ENCODE measurements at regions not wholly inside any gene's neighbourhood (a gene's known extent, or its start where the extent isn't known, plus 50 kb on each side); places are given as distances from the start of the nearest gene placed in this dataset.

DNA sequence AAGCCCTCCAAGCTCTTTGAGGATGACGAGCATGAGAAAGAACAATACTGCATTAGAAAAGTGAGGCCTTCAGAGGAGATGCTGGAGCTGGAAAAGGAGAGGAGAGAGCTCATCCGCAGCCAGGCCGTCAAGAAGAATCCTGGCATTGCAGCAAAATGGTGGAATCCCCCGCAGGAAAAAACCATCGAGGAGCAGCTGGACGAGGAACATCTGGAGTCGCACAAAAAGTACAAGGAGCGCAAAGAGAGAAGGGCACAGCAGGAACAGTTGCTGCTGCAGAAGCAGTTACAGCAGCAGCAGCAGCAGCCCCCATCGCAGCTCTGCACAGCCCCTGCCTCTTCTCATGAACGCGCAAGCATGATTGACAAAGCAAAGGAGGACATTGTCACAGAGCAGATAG is 71.2 kb downstream of the C9orf152 start:
- peak overlapping the region; percentile 68 for H3K27ac Mint-ChIP-seq
- H3K9me3 Mint-ChIP-seq: no peaks in the 10 kb centered on the region
- peaks cover 59% of the 10 kb centered on the region for H3K36me3 Mint-ChIP-seq (ENCODE audit: low read depth)
- TF ChIP-seq CTCF (IDR thresholded peaks at IDR 0.05): no peak
- DNase-seq: no peak
- peaks cover 13% of the 10 kb centered on the region for H3K27me3 Mint-ChIP-seq (ENCODE audit: low read depth, poor library complexity)
- H3K4me3 Mint-ChIP-seq: no peak overlapping the region
- H3K4me1 Mint-ChIP-seq: peaks cover 6% of the 10 kb centered on the region

- H3K36me3 Mint-ChIP-seq (ENCODE audit: low read depth): peaks cover 61% of the 10 kb centered on the region
Observed at GRCh38 chr9:110140276-110140675, 67.7 kb downstream of the C9orf152 start.

GRCh38 chr9:110141227-110141793 is 66.6 kb downstream of the C9orf152 start:
- Mint-ChIP-seq H3K4me1 (peaks cover 26% of the 10 kb centered on the region), H3K9me3 (no peaks in the 10 kb centered on the region), H3K4me3 (no peak overlapping the region), H3K36me3 (ENCODE audit: low read depth) (peaks cover 56% of the 10 kb centered on the region), H3K27me3 (ENCODE audit: low read depth, poor library complexity) (peaks cover 7% of the 10 kb centered on the region), H3K27ac (no peak overlapping the region)
- DNase-seq: no peak
- TF ChIP-seq CTCF (IDR thresholded peaks at IDR 0.05): no peak

More at GRCh38 chr9:110140276-110140675, 67.7 kb downstream of the C9orf152 start:
- H3K9me3 Mint-ChIP-seq: no peaks in the 10 kb centered on the region
- H3K4me3 Mint-ChIP-seq: no peak overlapping the region
- peaks cover 26% of the 10 kb centered on the region for H3K4me1 Mint-ChIP-seq
- no peak for TF ChIP-seq CTCF (IDR thresholded peaks at IDR 0.05)
- H3K27ac Mint-ChIP-seq: no peak overlapping the region
- H3K27me3 Mint-ChIP-seq (ENCODE audit: low read depth, poor library complexity): peaks cover 7% of the 10 kb centered on the region
- no peak for DNase-seq

GRCh38 chr9:110142253-110142652 is 65.7 kb downstream of the C9orf152 start:
- DNase-seq: no peak
- H3K27ac Mint-ChIP-seq: peak overlapping the region; percentile 13
- H3K36me3 Mint-ChIP-seq (ENCODE audit: low read depth): peaks cover 47% of the 10 kb centered on the region
- no peaks in the 10 kb centered on the region for H3K9me3 Mint-ChIP-seq
- peaks cover 2% of the 10 kb centered on the region for H3K27me3 Mint-ChIP-seq (ENCODE audit: low read depth, poor library complexity)
- no peak overlapping the region for H3K4me3 Mint-ChIP-seq
- no peak for TF ChIP-seq CTCF (IDR thresholded peaks at IDR 0.05)
- H3K4me1 Mint-ChIP-seq: peaks cover 26% of the 10 kb centered on the region

DNA sequence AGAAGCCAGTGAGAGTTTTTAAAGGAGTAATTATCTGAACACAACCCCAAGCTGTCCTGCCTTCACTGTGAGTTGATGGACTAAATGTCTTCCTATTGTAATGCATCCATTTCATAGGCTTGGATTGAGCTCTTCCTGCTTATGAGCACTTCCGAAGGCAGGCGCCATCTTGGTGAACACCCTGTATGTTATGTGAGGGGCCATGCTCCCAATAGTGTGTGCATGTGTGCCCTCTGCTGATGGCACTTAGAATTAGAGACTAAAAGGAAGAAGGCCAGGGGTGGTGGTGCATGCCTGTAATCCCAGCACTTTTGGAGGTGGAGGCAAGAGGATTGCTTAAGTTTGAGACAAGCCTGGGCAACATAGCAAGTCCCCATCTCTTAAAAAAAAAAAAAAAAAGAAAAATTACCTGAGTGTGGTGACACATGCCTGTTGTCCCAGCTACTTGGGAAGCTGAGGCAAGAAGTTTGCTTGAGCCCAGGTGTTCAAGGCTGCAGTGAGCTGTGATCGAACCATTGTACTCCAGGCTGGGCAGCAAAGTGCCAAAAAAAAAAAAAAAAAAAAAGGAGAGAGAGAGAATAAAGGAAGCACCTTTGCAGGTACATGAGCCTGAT is 65.0 kb downstream of the C9orf152 start:
- peaks cover 33% of the 10 kb centered on the region for H3K4me1 Mint-ChIP-seq
- no peaks in the 10 kb centered on the region for H3K9me3 Mint-ChIP-seq
- no peak overlapping the region for H3K27ac Mint-ChIP-seq
- TF ChIP-seq CTCF (IDR thresholded peaks at IDR 0.05): no peak
- H3K27me3 Mint-ChIP-seq (ENCODE audit: low read depth, poor library complexity): peaks cover 2% of the 10 kb centered on the region
- peaks cover 41% of the 10 kb centered on the region for H3K36me3 Mint-ChIP-seq (ENCODE audit: low read depth)
- DNase-seq: no peak
- no peak overlapping the region for H3K4me3 Mint-ChIP-seq

DNA sequence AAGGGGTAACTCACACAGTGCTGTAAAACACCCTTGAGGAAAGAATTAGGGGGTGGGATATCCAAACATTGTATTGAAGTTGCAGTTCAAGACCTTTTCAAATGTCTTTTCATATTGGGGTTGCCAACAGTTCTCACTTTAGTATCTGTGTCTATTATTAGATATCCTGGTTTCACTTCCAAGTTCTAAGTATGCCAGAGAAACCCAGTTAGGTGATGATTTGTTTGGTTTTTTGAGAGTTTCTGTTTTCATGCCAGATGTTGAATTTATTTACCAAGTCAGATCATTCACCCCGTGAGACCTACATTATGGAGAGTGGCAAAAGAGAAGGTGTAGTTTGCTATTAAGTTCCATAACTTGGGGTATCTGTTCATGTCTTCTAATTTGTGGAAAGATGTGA is 64.5 kb downstream of the C9orf152 start:
- H3K4me1 Mint-ChIP-seq: peaks cover 38% of the 10 kb centered on the region
- no peak for DNase-seq
- TF ChIP-seq CTCF (IDR thresholded peaks at IDR 0.05): no peak
- H3K4me3 Mint-ChIP-seq: no peak overlapping the region
- H3K27me3 Mint-ChIP-seq (ENCODE audit: low read depth, poor library complexity): peaks cover 2% of the 10 kb centered on the region
- no peaks in the 10 kb centered on the region for H3K9me3 Mint-ChIP-seq
- no peak overlapping the region for H3K27ac Mint-ChIP-seq
- H3K36me3 Mint-ChIP-seq (ENCODE audit: low read depth): peaks cover 41% of the 10 kb centered on the region
